ENCODE measurements at regions not wholly inside any gene's neighbourhood (a gene's known extent, or its start where the extent isn't known, plus 50 kb on each side); places are given as distances from the start of the nearest gene placed in this dataset.

DNA sequence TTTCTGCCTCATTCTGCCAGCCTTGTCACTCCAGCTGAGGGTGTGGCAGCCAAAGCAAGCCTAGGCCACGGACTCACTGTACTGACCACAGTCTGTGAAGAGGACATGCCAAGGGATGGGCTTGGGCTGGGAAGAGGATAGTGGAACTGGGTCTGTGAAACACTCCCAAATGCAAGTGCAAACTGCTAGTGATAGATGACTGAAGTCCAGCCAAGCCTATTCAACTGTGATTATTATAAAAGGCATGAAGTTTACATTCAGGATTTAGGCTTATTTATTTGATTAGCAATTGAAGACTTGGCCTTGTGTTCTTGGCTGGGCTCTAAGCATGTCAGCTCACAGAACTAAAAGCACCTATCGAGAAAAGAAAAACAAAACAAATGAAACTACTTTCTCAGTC lies 84.9 kb upstream of the UBE2E1 start:
- H3K27me3 ChIP-seq (ENCODE audit: control insufficient read depth in 4 of 4, insufficient read depth in 4 of 4, low read length in 3 of 4), result no peaks in the 10 kb centered on the region
- no peak overlapping the region for H3K27ac ChIP-seq (ENCODE audit: low read depth in 1 of 2, low read length in 2 of 2)
- no peaks in the 10 kb centered on the region for H3K9me3 ChIP-seq (ENCODE audit: control insufficient read depth in 4 of 4, low read length in 3 of 4)
- H3K4me1 ChIP-seq (ENCODE audit: control insufficient read depth in 4 of 4, insufficient read depth in 4 of 4, low read length in 3 of 4), result no peaks in the 10 kb centered on the region
- H3K36me3 ChIP-seq (ENCODE audit: control insufficient read depth in 4 of 4, insufficient read depth in 3 of 4, low read depth in 1 of 4, low read length in 3 of 4), result no peaks in the 10 kb centered on the region
- DNase-seq (ENCODE audit: low spot score), result no peak
- TF ChIP-seq JUND (IDR thresholded peaks at IDR 0.05) (no peak), RXRA (IDR thresholded peaks at IDR 0.05) (no peak), TAF1 (conservative IDR thresholded peaks at IDR 0.05) (no peak), FOXA1 (IDR thresholded peaks at IDR 0.05) (no peak), HNF4A (conservative IDR thresholded peaks at IDR 0.05) (no peak), YY1 (IDR thresholded peaks at IDR 0.05) (no peak), NR2F2 (IDR thresholded peaks at IDR 0.05) (no peak), EGR1 (IDR thresholded peaks at IDR 0.05; ENCODE audit: low read depth in 2 of 2) (no peak)
- TF ChIP-seq, protein P1, sequence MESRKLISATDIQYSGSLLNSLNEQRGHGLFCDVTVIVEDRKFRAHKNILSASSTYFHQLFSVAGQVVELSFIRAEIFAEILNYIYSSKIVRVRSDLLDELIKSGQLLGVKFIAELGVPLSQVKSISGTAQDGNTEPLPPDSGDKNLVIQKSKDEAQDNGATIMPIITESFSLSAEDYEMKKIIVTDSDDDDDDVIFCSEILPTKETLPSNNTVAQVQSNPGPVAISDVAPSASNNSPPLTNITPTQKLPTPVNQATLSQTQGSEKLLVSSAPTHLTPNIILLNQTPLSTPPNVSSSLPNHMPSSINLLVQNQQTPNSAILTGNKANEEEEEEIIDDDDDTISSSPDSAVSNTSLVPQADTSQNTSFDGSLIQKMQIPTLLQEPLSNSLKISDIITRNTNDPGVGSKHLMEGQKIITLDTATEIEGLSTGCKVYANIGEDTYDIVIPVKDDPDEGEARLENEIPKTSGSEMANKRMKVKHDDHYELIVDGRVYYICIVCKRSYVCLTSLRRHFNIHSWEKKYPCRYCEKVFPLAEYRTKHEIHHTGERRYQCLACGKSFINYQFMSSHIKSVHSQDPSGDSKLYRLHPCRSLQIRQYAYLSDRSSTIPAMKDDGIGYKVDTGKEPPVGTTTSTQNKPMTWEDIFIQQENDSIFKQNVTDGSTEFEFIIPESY (IDR thresholded peaks at IDR 0.05), result no peak
- TF ChIP-seq, protein P2, sequence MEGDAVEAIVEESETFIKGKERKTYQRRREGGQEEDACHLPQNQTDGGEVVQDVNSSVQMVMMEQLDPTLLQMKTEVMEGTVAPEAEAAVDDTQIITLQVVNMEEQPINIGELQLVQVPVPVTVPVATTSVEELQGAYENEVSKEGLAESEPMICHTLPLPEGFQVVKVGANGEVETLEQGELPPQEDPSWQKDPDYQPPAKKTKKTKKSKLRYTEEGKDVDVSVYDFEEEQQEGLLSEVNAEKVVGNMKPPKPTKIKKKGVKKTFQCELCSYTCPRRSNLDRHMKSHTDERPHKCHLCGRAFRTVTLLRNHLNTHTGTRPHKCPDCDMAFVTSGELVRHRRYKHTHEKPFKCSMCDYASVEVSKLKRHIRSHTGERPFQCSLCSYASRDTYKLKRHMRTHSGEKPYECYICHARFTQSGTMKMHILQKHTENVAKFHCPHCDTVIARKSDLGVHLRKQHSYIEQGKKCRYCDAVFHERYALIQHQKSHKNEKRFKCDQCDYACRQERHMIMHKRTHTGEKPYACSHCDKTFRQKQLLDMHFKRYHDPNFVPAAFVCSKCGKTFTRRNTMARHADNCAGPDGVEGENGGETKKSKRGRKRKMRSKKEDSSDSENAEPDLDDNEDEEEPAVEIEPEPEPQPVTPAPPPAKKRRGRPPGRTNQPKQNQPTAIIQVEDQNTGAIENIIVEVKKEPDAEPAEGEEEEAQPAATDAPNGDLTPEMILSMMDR (IDR thresholded peaks at IDR 0.05; ENCODE audit: low read depth, low read length, missing input control), result no peak
- H3K9ac ChIP-seq (ENCODE audit: low read depth in 1 of 2, low read length in 2 of 2), result no peak overlapping the region
- WGBS, result 51% methylated on average over 2 of the region's 2 CpGs
- no peak overlapping the region for H3K4me3 ChIP-seq (ENCODE audit: low read depth in 1 of 3, low read length in 3 of 3)

DNA sequence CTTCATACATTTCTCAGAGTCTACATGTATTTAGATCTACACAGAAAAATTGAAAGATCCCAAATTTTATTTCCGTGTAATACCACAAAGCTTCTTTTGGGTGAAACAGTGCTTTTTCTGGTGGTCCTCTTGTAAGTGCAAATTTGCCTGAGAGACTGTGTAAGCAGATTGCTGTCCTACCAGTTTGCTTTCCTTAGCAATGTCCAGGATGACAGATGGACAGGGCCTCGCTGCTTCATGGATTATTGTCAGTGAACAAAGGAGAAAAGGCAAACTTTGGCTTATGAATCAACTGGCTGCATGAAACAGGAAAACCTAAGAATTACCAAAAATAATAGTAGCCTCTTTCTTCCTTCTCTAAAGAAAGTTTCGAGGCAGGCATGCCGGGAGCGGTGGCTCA lies 82.6 kb upstream of the UBE2E1 start:
- 95% methylated on average over 5 of the region's 5 CpGs for WGBS
- no peaks in the 10 kb centered on the region for H3K9me3 ChIP-seq (ENCODE audit: control insufficient read depth in 4 of 4, low read length in 3 of 4)
- H3K9ac ChIP-seq (ENCODE audit: low read depth in 1 of 2, low read length in 2 of 2), result no peak overlapping the region
- no peak for DNase-seq (ENCODE audit: low spot score)
- TF ChIP-seq TAF1 (conservative IDR thresholded peaks at IDR 0.05), result no peak
- TF ChIP-seq, protein P3, sequence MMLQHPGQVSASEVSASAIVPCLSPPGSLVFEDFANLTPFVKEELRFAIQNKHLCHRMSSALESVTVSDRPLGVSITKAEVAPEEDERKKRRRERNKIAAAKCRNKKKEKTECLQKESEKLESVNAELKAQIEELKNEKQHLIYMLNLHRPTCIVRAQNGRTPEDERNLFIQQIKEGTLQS (IDR thresholded peaks at IDR 0.05), result no peak
- H3K27ac ChIP-seq (ENCODE audit: low read depth in 1 of 2, low read length in 2 of 2), result no peak overlapping the region
- no peaks in the 10 kb centered on the region for H3K4me1 ChIP-seq (ENCODE audit: control insufficient read depth in 4 of 4, insufficient read depth in 4 of 4, low read length in 3 of 4)
- H3K27me3 ChIP-seq (ENCODE audit: control insufficient read depth in 4 of 4, insufficient read depth in 4 of 4, low read length in 3 of 4), result no peaks in the 10 kb centered on the region
- H3K36me3 ChIP-seq (ENCODE audit: control insufficient read depth in 4 of 4, insufficient read depth in 3 of 4, low read depth in 1 of 4, low read length in 3 of 4), result no peaks in the 10 kb centered on the region
- H3K4me3 ChIP-seq (ENCODE audit: low read depth in 1 of 3, low read length in 3 of 3), result no peak overlapping the region

DNA sequence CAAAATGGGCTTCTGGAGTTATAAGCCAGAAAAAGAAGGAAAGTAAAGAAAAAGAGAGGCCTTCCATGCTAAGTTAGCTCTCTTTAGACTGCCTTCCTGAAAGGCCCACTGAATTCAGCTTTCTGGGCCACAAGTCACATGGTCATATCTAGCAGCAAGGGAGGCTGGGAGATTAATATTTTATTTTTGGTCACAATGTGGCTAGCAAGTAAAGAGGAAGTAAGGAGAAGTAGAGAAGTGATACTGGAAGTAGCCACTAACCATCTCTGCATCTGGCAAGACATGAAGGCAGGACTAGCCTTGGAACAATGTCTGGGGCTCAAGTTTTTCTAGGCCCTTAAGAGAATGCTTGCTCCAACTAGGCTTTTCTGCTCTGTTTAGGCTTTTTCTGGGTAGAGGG lies 81.8 kb upstream of the UBE2E1 start:
- H3K9ac ChIP-seq (ENCODE audit: low read depth in 1 of 2, low read length in 2 of 2), result no peak overlapping the region
- no peaks in the 10 kb centered on the region for H3K9me3 ChIP-seq (ENCODE audit: control insufficient read depth in 4 of 4, low read length in 3 of 4)
- DNase-seq (ENCODE audit: low spot score), result no peak
- H3K27ac ChIP-seq (ENCODE audit: low read depth in 1 of 2, low read length in 2 of 2), result no peak overlapping the region
- H3K36me3 ChIP-seq (ENCODE audit: control insufficient read depth in 4 of 4, insufficient read depth in 3 of 4, low read depth in 1 of 4, low read length in 3 of 4), result no peaks in the 10 kb centered on the region
- no peaks in the 10 kb centered on the region for H3K4me1 ChIP-seq (ENCODE audit: control insufficient read depth in 4 of 4, insufficient read depth in 4 of 4, low read length in 3 of 4)
- H3K4me3 ChIP-seq (ENCODE audit: low read depth in 1 of 3, low read length in 3 of 3), result no peak overlapping the region
- no peaks in the 10 kb centered on the region for H3K27me3 ChIP-seq (ENCODE audit: control insufficient read depth in 4 of 4, insufficient read depth in 4 of 4, low read length in 3 of 4)
- TF ChIP-seq, protein P3 (IDR thresholded peaks at IDR 0.05), result no peak
- TF ChIP-seq YY1 (IDR thresholded peaks at IDR 0.05) (no peak), HNF4A (conservative IDR thresholded peaks at IDR 0.05) (no peak), HNF4G (IDR thresholded peaks at IDR 0.05) (no peak), RXRA (IDR thresholded peaks at IDR 0.05) (no peak), SP1 (IDR thresholded peaks at IDR 0.05) (no peak)
- TF ChIP-seq, protein P4, sequence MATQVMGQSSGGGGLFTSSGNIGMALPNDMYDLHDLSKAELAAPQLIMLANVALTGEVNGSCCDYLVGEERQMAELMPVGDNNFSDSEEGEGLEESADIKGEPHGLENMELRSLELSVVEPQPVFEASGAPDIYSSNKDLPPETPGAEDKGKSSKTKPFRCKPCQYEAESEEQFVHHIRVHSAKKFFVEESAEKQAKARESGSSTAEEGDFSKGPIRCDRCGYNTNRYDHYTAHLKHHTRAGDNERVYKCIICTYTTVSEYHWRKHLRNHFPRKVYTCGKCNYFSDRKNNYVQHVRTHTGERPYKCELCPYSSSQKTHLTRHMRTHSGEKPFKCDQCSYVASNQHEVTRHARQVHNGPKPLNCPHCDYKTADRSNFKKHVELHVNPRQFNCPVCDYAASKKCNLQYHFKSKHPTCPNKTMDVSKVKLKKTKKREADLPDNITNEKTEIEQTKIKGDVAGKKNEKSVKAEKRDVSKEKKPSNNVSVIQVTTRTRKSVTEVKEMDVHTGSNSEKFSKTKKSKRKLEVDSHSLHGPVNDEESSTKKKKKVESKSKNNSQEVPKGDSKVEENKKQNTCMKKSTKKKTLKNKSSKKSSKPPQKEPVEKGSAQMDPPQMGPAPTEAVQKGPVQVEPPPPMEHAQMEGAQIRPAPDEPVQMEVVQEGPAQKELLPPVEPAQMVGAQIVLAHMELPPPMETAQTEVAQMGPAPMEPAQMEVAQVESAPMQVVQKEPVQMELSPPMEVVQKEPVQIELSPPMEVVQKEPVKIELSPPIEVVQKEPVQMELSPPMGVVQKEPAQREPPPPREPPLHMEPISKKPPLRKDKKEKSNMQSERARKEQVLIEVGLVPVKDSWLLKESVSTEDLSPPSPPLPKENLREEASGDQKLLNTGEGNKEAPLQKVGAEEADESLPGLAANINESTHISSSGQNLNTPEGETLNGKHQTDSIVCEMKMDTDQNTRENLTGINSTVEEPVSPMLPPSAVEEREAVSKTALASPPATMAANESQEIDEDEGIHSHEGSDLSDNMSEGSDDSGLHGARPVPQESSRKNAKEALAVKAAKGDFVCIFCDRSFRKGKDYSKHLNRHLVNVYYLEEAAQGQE (IDR thresholded peaks at IDR 0.05), result no peak
- TF ChIP-seq, protein P1 (IDR thresholded peaks at IDR 0.05), result no peak
- TF ChIP-seq, protein P2 (IDR thresholded peaks at IDR 0.05; ENCODE audit: low read depth, low read length, missing input control), result no peak
- TF ChIP-seq, protein P5, sequence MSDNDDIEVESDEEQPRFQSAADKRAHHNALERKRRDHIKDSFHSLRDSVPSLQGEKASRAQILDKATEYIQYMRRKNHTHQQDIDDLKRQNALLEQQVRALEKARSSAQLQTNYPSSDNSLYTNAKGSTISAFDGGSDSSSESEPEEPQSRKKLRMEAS (IDR thresholded peaks at IDR 0.05), result no peak

Data from liver (tissue), 8 donors.